GM21515 (cell line): ENCODE measurements at regions not wholly inside any gene's neighbourhood (a gene's known extent, or its start where the extent isn't known, plus 50 kb on each side); places are given as distances from the start of the nearest gene placed in this dataset.
A peak's percentile ranks its signal among the peaks of the same experiment; 100 is the strongest.
"Not testable (repeated sequence)": the region's sequence is repeated elsewhere in the genome, so short reads cannot be mapped to it uniquely, and the experiment has no call there.

Experiments used
- ATAC-seq: cut with Tn5 transposase; IDR thresholded peaks from one replicate; pipeline ENCODE4 v1.9.1; 2021; ENCODE audit not compliant: unreplicated experiment

GRCh38 chr5:123294544-123294943 lies 128.7 kb downstream of the CEP120 start:
- ATAC-seq = peak; percentile 54

- ATAC-seq = no peak
Measured at GRCh38 chr5:123289210-123289609, 134.0 kb downstream of the CEP120 start.

DNA sequence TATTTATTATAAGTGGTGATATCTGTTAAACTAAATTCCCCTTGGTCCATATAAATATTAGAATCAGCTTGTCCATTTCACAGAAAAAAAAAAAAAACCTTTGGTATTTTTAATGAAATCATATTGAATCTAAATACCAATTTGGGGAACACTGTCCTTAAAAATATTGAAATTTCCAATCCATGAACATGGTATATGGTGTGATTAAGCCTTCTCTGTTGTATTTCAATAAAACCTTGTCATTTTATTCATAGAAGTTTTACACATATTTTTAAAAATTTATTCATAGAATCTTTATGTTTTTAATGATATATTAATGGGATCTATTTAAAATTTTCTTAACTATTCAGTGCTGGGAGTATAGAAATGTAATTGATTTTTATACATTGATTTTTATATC lies 135.3 kb downstream of the CEP120 start:
- no peak for ATAC-seq

- ATAC-seq = no peak
Measured at GRCh38 chr5:123286891-123287290, 136.3 kb downstream of the CEP120 start.

GRCh38 chr5:123285122-123286023 lies 137.8 kb downstream of the CEP120 start:
- ATAC-seq = no peak

- ATAC-seq = no peak
Measured at GRCh38 chr5:123283499-123283898, 139.7 kb downstream of the CEP120 start.

GRCh38 chr5:123283031-123283430 lies 140.2 kb downstream of the CEP120 start:
- ATAC-seq = no peak

DNA sequence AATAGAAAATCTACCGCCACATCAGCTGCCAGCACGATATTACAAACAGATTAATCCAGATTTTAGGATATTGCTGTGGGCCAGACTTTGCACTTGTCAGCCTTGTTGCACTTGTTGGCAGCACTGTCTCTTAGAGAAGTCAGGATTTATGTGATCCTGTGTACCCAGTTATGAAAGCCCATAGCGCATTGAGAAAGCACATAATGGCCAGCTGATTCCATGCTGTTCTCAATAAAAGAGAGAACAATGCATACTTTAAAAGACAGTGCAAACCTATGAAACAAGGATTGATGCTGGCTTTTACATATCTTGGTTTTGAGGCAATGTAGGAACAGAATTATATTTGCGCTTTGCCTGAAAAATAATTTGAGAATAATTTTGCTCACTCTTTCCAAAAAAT lies 140.8 kb downstream of the CEP120 start:
- ATAC-seq = no peak

- not testable (repeated sequence) for ATAC-seq
Measured at GRCh38 chr5:123280854-123281253, 142.3 kb downstream of the CEP120 start.

DNA sequence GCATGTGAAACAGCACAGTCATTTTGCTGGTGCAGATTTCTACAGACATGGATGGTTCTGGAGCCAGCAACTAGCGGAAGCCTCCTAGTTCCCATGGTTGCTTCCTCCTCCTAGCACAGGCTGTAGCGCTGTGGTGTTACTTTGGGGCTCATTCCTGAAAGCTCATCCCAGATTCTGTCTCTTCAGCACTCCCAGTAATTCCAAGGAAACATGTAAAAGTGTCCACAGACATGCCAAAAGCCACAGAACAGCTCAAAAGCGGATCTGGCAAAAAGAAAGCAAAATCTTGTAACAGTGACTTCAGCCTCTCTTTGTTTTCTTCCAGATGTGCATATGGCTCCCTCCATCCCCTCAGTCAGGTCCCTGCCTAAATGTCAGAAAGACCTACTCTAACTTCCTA lies 144.1 kb downstream of the CEP120 start:
- ATAC-seq = no peak

- no peak for ATAC-seq
Measured at GRCh38 chr5:123278284-123278683, 144.9 kb downstream of the CEP120 start.

DNA sequence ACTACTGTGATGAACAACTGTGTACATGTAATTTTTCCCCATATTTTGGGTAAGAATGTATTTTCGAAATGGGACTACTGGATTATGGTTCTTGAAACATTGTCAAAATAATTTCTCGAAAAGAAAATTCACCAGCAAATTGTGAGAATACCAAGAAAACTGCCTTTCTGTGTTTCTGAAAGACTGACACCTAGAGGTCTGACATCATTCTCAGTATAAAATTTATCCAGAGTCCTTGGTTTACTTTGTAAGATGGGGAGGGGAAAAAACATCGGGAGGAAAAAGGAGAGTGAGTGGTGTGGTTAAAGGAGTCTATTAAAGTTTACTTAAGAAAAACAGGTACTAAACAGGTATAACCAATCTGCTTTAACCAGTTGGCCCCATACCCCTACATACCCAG lies 149.2 kb downstream of the CEP120 start:
- ATAC-seq = no peak

DNA sequence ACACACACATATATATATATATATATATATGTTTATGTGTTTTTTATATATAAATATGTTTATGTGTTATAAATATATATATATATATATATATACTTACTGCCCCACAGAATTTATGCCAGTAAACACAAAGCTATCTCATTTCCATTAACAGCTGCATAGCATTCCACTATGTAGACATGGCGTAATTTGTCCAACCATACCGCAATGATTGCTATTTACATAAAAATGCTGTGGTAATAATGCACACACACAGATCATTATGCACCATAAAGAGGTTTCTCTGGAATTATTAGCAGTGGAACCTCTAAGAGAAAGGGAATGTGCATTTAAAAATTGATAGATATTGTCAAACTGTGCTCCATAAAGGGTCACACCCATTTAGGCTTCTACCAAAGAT lies 150.1 kb downstream of the CEP120 start:
- no peak for ATAC-seq

GRCh38 chr5:123269851-123270250 lies 153.4 kb downstream of the CEP120 start:
- ATAC-seq = no peak

GRCh38 chr5:123269436-123269835 lies 153.8 kb downstream of the CEP120 start:
- no peak for ATAC-seq

DNA sequence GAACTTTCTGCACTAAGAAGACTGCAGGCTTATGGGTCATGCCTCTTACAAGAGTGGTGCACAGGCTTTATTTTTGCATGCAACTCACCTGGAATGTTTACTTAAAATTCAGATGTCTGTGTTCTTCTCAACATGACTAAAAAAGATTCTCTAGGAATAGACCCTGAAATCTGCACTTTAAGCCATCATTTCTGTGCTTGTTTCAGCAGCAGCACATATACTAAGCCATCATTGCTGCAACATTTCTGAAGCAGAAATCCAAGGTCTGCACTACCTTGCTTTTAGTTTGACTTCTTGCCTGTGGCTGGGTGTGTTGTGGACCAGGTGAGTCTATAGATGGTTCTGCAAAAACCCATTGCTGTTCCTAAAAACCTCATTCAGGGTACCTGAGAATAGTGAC lies 156.8 kb downstream of the CEP120 start:
- ATAC-seq = no peak

GRCh38 chr5:123265551-123265950 lies 157.7 kb downstream of the CEP120 start:
- no peak for ATAC-seq

- no peak for ATAC-seq
Measured at GRCh38 chr5:123264394-123264793, 158.8 kb downstream of the CEP120 start.

- ATAC-seq = no peak
Measured at GRCh38 chr5:123263859-123264258, 159.3 kb downstream of the CEP120 start.

GRCh38 chr5:123262216-123262823 lies 160.9 kb downstream of the CEP120 start:
- ATAC-seq = no peak

DNA sequence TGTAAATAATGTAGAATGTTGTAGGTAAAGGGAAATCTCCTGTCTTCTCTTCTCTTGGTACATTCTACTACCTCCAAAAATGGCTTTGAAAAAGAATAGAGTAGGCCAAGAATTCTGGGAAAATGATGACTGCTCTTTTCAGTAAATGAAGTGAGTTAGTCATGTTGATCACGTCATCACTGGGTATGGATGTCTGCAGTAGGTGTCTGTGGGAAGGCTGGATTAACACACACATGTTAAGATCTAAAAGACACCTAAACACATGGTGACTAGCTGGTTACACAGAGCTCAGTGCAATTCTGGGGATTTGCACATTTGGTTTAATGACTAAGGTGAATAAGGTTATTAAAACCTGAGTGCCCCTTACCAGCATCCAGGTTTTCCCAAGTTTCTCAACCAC lies 161.5 kb downstream of the CEP120 start:
- ATAC-seq = no peak

DNA sequence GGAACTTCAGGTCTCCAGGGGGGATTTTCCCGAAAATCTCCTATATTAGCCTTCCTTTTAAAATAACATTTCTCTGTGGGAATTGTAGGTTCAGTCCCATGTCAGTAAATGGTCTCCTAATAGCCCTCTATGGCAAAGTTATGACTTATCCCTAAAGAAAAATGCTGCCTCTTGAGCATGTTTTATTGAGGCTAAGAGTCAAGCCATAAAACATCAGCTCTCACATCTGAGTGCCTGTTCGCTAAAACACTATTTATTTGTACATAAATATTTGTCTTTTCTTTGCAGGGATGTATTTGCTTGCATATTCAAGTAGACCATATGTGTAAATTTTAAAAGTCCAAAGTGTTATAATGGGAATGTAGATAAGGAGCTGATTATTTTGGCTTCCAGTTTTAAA lies 160.4 kb downstream of the PRDM6 start:
- ATAC-seq = no peak
